ENCODE measurements at regions not wholly inside any gene's neighbourhood (a gene's known extent, or its start where the extent isn't known, plus 50 kb on each side); places are given as distances from the start of the nearest gene placed in this dataset.

GRCh38 chr18:25705650-25706049 lies 353.7 kb upstream of the ZNF521 start:
- H3K4me1 Mint-ChIP-seq (ENCODE audit: low read depth, unreplicated experiment), result no peaks in the 10 kb centered on the region
- no peak for DNase-seq
- intact Hi-C loops (cut with micrococcal nuclease; ENCODE audit: unreplicated experiment), result no loop called here
- no peak overlapping the region for H3K27ac Mint-ChIP-seq (ENCODE audit: unreplicated experiment)
- BruUV-seq (replicated peaks), result no TSS peak
- no peaks in the 10 kb centered on the region for H3K9me3 Mint-ChIP-seq (ENCODE audit: low read depth, unreplicated experiment)
- no peak for TF ChIP-seq CTCF (IDR thresholded peaks at IDR 0.05; ENCODE audit: unreplicated experiment)
- no peak overlapping the region for H3K4me3 Mint-ChIP-seq (ENCODE audit: low read depth, unreplicated experiment)
- H3K27me3 Mint-ChIP-seq (ENCODE audit: unreplicated experiment), result peaks cover 45% of the 10 kb centered on the region
- no peaks in the 10 kb centered on the region for H3K36me3 Mint-ChIP-seq (ENCODE audit: insufficient read depth, unreplicated experiment)
- CTCF ChIA-PET, result no interaction called here

GRCh38 chr18:25704494-25704893 lies 352.5 kb upstream of the ZNF521 start:
- H3K36me3 Mint-ChIP-seq (ENCODE audit: insufficient read depth, unreplicated experiment), result no peaks in the 10 kb centered on the region

GRCh38 chr18:25704071-25704470 lies 352.1 kb upstream of the ZNF521 start:
- BruUV-seq (replicated peaks), result no TSS peak
- CTCF ChIA-PET, result no interaction called here
- TF ChIP-seq CTCF (IDR thresholded peaks at IDR 0.05; ENCODE audit: unreplicated experiment), result no peak
- no peaks in the 10 kb centered on the region for H3K9me3 Mint-ChIP-seq (ENCODE audit: low read depth, unreplicated experiment)
- no peak overlapping the region for H3K4me3 Mint-ChIP-seq (ENCODE audit: low read depth, unreplicated experiment)
- H3K36me3 Mint-ChIP-seq (ENCODE audit: insufficient read depth, unreplicated experiment), result no peaks in the 10 kb centered on the region
- no peak overlapping the region for H3K27ac Mint-ChIP-seq (ENCODE audit: unreplicated experiment)
- no peak for DNase-seq
- intact Hi-C loops (cut with micrococcal nuclease; ENCODE audit: unreplicated experiment), result no loop called here
- no peaks in the 10 kb centered on the region for H3K4me1 Mint-ChIP-seq (ENCODE audit: low read depth, unreplicated experiment)
- peaks cover 54% of the 10 kb centered on the region for H3K27me3 Mint-ChIP-seq (ENCODE audit: unreplicated experiment)

More at GRCh38 chr18:25704494-25704893, 352.5 kb upstream of the ZNF521 start:
- CTCF ChIA-PET, result no interaction called here
- Mint-ChIP-seq H3K9me3 (ENCODE audit: low read depth, unreplicated experiment) (no peaks in the 10 kb centered on the region), H3K4me1 (ENCODE audit: low read depth, unreplicated experiment) (no peaks in the 10 kb centered on the region), H3K4me3 (ENCODE audit: low read depth, unreplicated experiment) (no peak overlapping the region), H3K27ac (ENCODE audit: unreplicated experiment) (no peak overlapping the region), H3K27me3 (ENCODE audit: unreplicated experiment) (peaks cover 54% of the 10 kb centered on the region)
- DNase-seq, result no peak
- TF ChIP-seq CTCF (IDR thresholded peaks at IDR 0.05; ENCODE audit: unreplicated experiment), result no peak
- no TSS peak for BruUV-seq (replicated peaks)
- intact Hi-C loops (cut with micrococcal nuclease; ENCODE audit: unreplicated experiment), result no loop called here

- Mint-ChIP-seq H3K4me3 (ENCODE audit: low read depth, unreplicated experiment) (no peak overlapping the region), H3K36me3 (ENCODE audit: insufficient read depth, unreplicated experiment) (no peaks in the 10 kb centered on the region), H3K27me3 (ENCODE audit: unreplicated experiment) (peaks cover 44% of the 10 kb centered on the region), H3K9me3 (ENCODE audit: low read depth, unreplicated experiment) (no peaks in the 10 kb centered on the region), H3K27ac (ENCODE audit: unreplicated experiment) (no peak overlapping the region), H3K4me1 (ENCODE audit: low read depth, unreplicated experiment) (no peaks in the 10 kb centered on the region)
- CTCF ChIA-PET, result no interaction called here
- intact Hi-C loops (cut with micrococcal nuclease; ENCODE audit: unreplicated experiment), result no loop called here
- no TSS peak for BruUV-seq (replicated peaks)
- DNase-seq, result no peak
- no peak for TF ChIP-seq CTCF (IDR thresholded peaks at IDR 0.05; ENCODE audit: unreplicated experiment)
Measured at GRCh38 chr18:25701821-25702220, 349.9 kb upstream of the ZNF521 start.
